Transverse colon (tissue), 4 donors: ENCODE measurements at regions not wholly inside any gene's neighbourhood (a gene's known extent, or its start where the extent isn't known, plus 50 kb on each side); places are given as distances from the start of the nearest gene placed in this dataset.
A peak's percentile ranks its signal among the peaks of the same experiment; 100 is the strongest.

Experiments used
- EP300 ChIP-seq: sonication (generic); formaldehyde crosslinking; IDR thresholded peaks from one replicate; pipeline ENCODE4 v1.6.1; 2017; ENCODE audit warnings: antibody characterized with exemption, low read depth
- POLR2A ChIP-seq: fragments of 450-650 bp; IDR thresholded peaks from one replicate; pipeline ENCODE4 v1.6.1; 2016; ENCODE audit warnings: antibody characterized with exemption, mild to moderate bottlenecking, moderate library complexity
- POLR2AphosphoS5 ChIP-seq, 3 donors: sonication (generic); formaldehyde crosslinking; IDR thresholded peaks; one replicate each; pipeline ENCODE4 v1.6.1; 2016; ENCODE audit warnings: antibody characterized with exemption in 3 of 3
- TF ChIP-seq, protein P1 (sequence below), 5 experiments: fragments of 200-600 bp in 3 of 5; fragments of 450-650 bp in 2 of 5; sonication (generic) in 3 of 5; IDR thresholded peaks; 1 replicate in 2 of 5; 2 replicates in 3 of 5; pipeline ENCODE4 v1.5.1; 2016 to 2017; ENCODE audit warnings: antibody characterized with exemption in 5 of 5, inconsistent platforms in 3 of 5, mild to moderate bottlenecking in 2 of 5, moderate library complexity in 1 of 5

DNA sequence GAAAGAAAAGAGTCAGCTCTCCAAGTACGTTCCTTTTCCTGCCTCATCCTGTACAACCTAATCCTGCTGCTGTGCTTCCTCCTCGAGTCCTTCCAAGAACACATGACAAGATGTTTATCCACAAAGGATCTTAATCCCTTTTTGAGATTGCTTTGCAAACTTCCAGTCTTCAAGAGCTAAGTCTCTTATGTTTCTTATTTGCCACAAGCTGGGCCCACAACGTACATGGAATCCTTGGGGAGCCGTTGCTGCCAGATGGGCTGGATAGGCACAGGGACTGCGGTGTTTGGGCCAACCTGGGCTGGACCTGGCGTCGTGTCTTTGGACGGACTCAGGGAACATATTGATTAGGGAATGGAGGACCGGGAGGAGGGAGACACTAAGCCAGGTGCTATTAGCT lies 79.7 kb upstream of the AFDN start:
- TF ChIP-seq, protein P1, sequence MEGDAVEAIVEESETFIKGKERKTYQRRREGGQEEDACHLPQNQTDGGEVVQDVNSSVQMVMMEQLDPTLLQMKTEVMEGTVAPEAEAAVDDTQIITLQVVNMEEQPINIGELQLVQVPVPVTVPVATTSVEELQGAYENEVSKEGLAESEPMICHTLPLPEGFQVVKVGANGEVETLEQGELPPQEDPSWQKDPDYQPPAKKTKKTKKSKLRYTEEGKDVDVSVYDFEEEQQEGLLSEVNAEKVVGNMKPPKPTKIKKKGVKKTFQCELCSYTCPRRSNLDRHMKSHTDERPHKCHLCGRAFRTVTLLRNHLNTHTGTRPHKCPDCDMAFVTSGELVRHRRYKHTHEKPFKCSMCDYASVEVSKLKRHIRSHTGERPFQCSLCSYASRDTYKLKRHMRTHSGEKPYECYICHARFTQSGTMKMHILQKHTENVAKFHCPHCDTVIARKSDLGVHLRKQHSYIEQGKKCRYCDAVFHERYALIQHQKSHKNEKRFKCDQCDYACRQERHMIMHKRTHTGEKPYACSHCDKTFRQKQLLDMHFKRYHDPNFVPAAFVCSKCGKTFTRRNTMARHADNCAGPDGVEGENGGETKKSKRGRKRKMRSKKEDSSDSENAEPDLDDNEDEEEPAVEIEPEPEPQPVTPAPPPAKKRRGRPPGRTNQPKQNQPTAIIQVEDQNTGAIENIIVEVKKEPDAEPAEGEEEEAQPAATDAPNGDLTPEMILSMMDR (IDR thresholded peaks at IDR 0.05), result no peak
- peak in 1 of 3 donors; percentile 18 for TF ChIP-seq POLR2AphosphoS5 (IDR thresholded peaks at IDR 0.05)
- no peak for TF ChIP-seq POLR2A
- TF ChIP-seq EP300, result no peak
